ENCODE measurements at regions not wholly inside any gene's neighbourhood (a gene's known extent, or its start where the extent isn't known, plus 50 kb on each side); places are given as distances from the start of the nearest gene placed in this dataset.

DNA sequence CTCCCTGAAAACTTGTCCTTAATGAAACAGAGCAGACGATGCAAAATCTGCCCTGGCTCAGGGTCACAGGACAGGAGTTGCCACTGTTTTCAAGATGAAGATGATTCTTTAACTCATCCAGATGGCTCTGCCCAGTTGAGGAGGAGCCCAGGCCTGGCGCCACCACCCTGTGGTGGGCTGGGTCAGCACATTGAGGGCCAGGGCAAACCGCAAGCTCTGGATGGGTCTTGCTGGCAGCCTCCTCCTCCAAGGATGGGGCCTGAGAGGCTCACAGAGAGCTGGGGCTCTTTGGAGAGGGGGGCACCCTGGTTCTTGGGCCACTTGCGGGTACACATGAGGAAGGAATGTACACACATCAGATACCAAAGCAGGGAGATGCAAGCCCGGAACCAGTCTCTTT is 158.2 kb downstream of the NUAK1 start:
- Histone ChIP-seq H3K4me3 (replicated peaks in 1 of 3; ENCODE audit: low read depth in 2 of 3, low read length in 3 of 3) (no peak overlapping the region), H3K4me2 (replicated peaks; ENCODE audit: extremely low read depth, low read length, poor library complexity, severe bottlenecking) (no peak overlapping the region), H3K36me3 (replicated peaks in 1 of 2; ENCODE audit: control insufficient read depth in 1 of 2, insufficient read depth in 2 of 2, low read length in 2 of 2) (no peaks in the 10 kb centered on the region), H3K4me1 (ENCODE audit: control insufficient read depth in 1 of 2, insufficient read depth in 2 of 2, low read length in 2 of 2) (no peaks in the 10 kb centered on the region), H4K20me1 (ENCODE audit: insufficient read depth, low read length) (no peaks in the 10 kb centered on the region), H3K79me2 (ENCODE audit: insufficient read depth, low read length) (no peaks in the 10 kb centered on the region), H3K9ac (ENCODE audit: insufficient read depth, low read length, poor library complexity, severe bottlenecking) (no peak overlapping the region), H3K9me3 (replicated peaks in 1 of 2; ENCODE audit: control insufficient read depth in 1 of 2, insufficient read depth in 1 of 2, low read length in 2 of 2) (no peaks in the 10 kb centered on the region), H2AFZ (ENCODE audit: insufficient read depth, low read depth, low read length, poor library complexity, severe bottlenecking) (no peak overlapping the region), H3K27ac (ENCODE audit: low read depth in 1 of 2, low read length in 2 of 2) (no peak overlapping the region), H3K27me3 (ENCODE audit: control insufficient read depth in 2 of 2, insufficient read depth in 2 of 2, low read length in 2 of 2) (no peaks in the 10 kb centered on the region)
- Mint-ChIP-seq H3K4me3 (no peak overlapping the region), H3K36me3 (no peaks in the 10 kb centered on the region), H3K4me1 (no peaks in the 10 kb centered on the region), H3K9me3 (peaks cover 0 to 8% (median 3%) of the 10 kb centered on the region in 7 donors), H3K27ac (no peak overlapping the region), H3K27me3 (ENCODE audit: low read depth in 3 of 3) (peaks cover 0 to 5% (median 2%) of the 10 kb centered on the region in 3 donors)
- intact Hi-C loops (cut with micrococcal nuclease): no loop called here
- no peak for DNase-seq
- 95% methylated on average over 3 of the region's 5 CpGs for WGBS (ENCODE audit: insufficient coverage)
- TF ChIP-seq, protein P1, sequence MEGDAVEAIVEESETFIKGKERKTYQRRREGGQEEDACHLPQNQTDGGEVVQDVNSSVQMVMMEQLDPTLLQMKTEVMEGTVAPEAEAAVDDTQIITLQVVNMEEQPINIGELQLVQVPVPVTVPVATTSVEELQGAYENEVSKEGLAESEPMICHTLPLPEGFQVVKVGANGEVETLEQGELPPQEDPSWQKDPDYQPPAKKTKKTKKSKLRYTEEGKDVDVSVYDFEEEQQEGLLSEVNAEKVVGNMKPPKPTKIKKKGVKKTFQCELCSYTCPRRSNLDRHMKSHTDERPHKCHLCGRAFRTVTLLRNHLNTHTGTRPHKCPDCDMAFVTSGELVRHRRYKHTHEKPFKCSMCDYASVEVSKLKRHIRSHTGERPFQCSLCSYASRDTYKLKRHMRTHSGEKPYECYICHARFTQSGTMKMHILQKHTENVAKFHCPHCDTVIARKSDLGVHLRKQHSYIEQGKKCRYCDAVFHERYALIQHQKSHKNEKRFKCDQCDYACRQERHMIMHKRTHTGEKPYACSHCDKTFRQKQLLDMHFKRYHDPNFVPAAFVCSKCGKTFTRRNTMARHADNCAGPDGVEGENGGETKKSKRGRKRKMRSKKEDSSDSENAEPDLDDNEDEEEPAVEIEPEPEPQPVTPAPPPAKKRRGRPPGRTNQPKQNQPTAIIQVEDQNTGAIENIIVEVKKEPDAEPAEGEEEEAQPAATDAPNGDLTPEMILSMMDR (IDR thresholded peaks at IDR 0.05): no peak

DNA sequence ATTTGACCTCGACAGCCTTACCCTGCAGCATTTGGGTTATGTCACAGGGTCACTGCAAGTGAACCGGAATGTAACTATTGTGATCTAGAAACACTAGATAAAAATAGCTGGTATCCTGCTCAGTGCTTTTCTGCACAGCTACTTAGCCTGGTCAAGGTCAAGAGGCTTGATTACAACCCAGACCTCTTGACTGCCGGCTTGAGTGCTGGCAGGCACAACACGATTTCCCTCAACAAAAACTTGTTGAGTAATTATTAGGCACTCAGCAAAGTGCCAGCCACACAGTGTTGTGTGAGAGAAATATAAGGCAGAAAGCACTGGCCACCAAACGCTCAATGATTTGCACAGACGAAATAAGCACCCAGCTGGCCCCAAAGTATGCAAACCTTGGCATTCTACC is 156.7 kb downstream of the NUAK1 start:
- H3K27me3 Mint-ChIP-seq (ENCODE audit: low read depth in 3 of 3): peaks cover 0 to 2% (median 0%) of the 10 kb centered on the region in 3 donors
- H3K36me3 ChIP-seq (replicated peaks in 1 of 2; ENCODE audit: control insufficient read depth in 1 of 2, insufficient read depth in 2 of 2, low read length in 2 of 2): no peaks in the 10 kb centered on the region
- H3K4me1 Mint-ChIP-seq: no peaks in the 10 kb centered on the region
- H3K9me3 Mint-ChIP-seq: peaks cover 0 to 8% (median 0%) of the 10 kb centered on the region in 7 donors
- H3K9me3 ChIP-seq (replicated peaks in 1 of 2; ENCODE audit: control insufficient read depth in 1 of 2, insufficient read depth in 1 of 2, low read length in 2 of 2): no peaks in the 10 kb centered on the region
- no peaks in the 10 kb centered on the region for H3K27me3 ChIP-seq (ENCODE audit: control insufficient read depth in 2 of 2, insufficient read depth in 2 of 2, low read length in 2 of 2)
- no peak overlapping the region for H2AFZ ChIP-seq (ENCODE audit: insufficient read depth, low read depth, low read length, poor library complexity, severe bottlenecking)
- no peaks in the 10 kb centered on the region for H4K20me1 ChIP-seq (ENCODE audit: insufficient read depth, low read length)
- intact Hi-C loops (cut with micrococcal nuclease): no loop called here
- no peak overlapping the region for H3K27ac Mint-ChIP-seq
- H3K4me1 ChIP-seq (ENCODE audit: control insufficient read depth in 1 of 2, insufficient read depth in 2 of 2, low read length in 2 of 2): no peaks in the 10 kb centered on the region
- H3K79me2 ChIP-seq (ENCODE audit: insufficient read depth, low read length): no peaks in the 10 kb centered on the region
- H3K27ac ChIP-seq (ENCODE audit: low read depth in 1 of 2, low read length in 2 of 2): no peak overlapping the region
- TF ChIP-seq, protein P1 (IDR thresholded peaks at IDR 0.05): no peak
- 94% methylated on average over 3 of the region's 6 CpGs for WGBS (ENCODE audit: insufficient coverage)
- no peak overlapping the region for H3K4me3 Mint-ChIP-seq
- no peak for DNase-seq
- H3K4me2 ChIP-seq (replicated peaks; ENCODE audit: extremely low read depth, low read length, poor library complexity, severe bottlenecking): no peak overlapping the region
- no peak overlapping the region for H3K9ac ChIP-seq (ENCODE audit: insufficient read depth, low read length, poor library complexity, severe bottlenecking)
- no peak overlapping the region for H3K4me3 ChIP-seq (replicated peaks in 1 of 3; ENCODE audit: low read depth in 2 of 3, low read length in 3 of 3)
- no peaks in the 10 kb centered on the region for H3K36me3 Mint-ChIP-seq
